ENCODE measurements at regions not wholly inside any gene's neighbourhood (a gene's known extent, or its start where the extent isn't known, plus 50 kb on each side); places are given as distances from the start of the nearest gene placed in this dataset.

- CTCF ChIA-PET: no interaction called here
- TF ChIP-seq BHLHE40 (IDR thresholded peaks at IDR 0.05; ENCODE audit: low read depth, low read length) (no peak), RCOR1 (IDR thresholded peaks at IDR 0.05; ENCODE audit: insufficient replicate concordance, low read length) (no peak), POLR2A (IDR thresholded peaks at IDR 0.05; ENCODE audit: low read depth, low read length) (no peak), CHD1 (IDR thresholded peaks at IDR 0.05; ENCODE audit: low read depth, low read length) (no peak), MAFK (IDR thresholded peaks at IDR 0.05; ENCODE audit: low read depth, low read length) (no peak), MXI1 (IDR thresholded peaks at IDR 0.05; ENCODE audit: borderline replicate concordance, low read depth, low read length) (no peak), CEBPB (IDR thresholded peaks at IDR 0.05; ENCODE audit: low read depth, low read length) (no peak), NFE2L2 (IDR thresholded peaks at IDR 0.05; ENCODE audit: low read depth, low read length) (no peak), RAD21 (IDR thresholded peaks at IDR 0.05; ENCODE audit: low read length) (no peak), RFX5 (IDR thresholded peaks at IDR 0.05; ENCODE audit: low read depth, low read length) (no peak), USF2 (IDR thresholded peaks at IDR 0.05; ENCODE audit: low read depth, low read length) (no peak), SMC3 (IDR thresholded peaks at IDR 0.05; ENCODE audit: low read depth, low read length) (no peak)
- TF ChIP-seq, protein P1, sequence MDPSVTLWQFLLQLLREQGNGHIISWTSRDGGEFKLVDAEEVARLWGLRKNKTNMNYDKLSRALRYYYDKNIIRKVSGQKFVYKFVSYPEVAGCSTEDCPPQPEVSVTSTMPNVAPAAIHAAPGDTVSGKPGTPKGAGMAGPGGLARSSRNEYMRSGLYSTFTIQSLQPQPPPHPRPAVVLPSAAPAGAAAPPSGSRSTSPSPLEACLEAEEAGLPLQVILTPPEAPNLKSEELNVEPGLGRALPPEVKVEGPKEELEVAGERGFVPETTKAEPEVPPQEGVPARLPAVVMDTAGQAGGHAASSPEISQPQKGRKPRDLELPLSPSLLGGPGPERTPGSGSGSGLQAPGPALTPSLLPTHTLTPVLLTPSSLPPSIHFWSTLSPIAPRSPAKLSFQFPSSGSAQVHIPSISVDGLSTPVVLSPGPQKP (IDR thresholded peaks at IDR 0.05; ENCODE audit: borderline replicate concordance, low read depth, low read length): no peak
- dilution Hi-C loops (cut with HindIII; ENCODE audit: low sequenced_read_pairs, unreplicated experiment): no loop called here
- Histone ChIP-seq H3K79me1 (ENCODE audit: low read depth in 1 of 2, low read length in 2 of 2) (no peaks in the 10 kb centered on the region), H2BK20ac (ENCODE audit: low read depth, low read length) (no peak overlapping the region), H3K4me3 (ENCODE audit: insufficient read depth, low read depth, low read length) (no peak overlapping the region), H3K27ac (ENCODE audit: insufficient read depth, low read length) (no peak overlapping the region), H4K8ac (ENCODE audit: low read depth in 2 of 2, low read length in 2 of 2) (no peak overlapping the region), H3K9me1 (ENCODE audit: insufficient read depth, low read length) (no peaks in the 10 kb centered on the region), H3K36me3 (ENCODE audit: control insufficient read depth, insufficient read depth, low read length) (no peaks in the 10 kb centered on the region), H2AFZ (replicated peaks; ENCODE audit: low read length, poor library complexity) (no peak overlapping the region), H2AK5ac (ENCODE audit: low read depth, low read length) (no peak overlapping the region), H3K14ac (replicated peaks; ENCODE audit: low read depth, low read length) (no peak overlapping the region), H4K20me1 (ENCODE audit: insufficient read depth, low read length) (no peaks in the 10 kb centered on the region), H3K27me3 (ENCODE audit: control insufficient read depth, insufficient read depth, low read length) (no peaks in the 10 kb centered on the region), H4K5ac (ENCODE audit: low read depth, low read length) (no peak overlapping the region), H3K18ac (ENCODE audit: low read depth, low read length) (no peak overlapping the region), H3K4me1 (ENCODE audit: control insufficient read depth, insufficient read depth, low read length) (no peaks in the 10 kb centered on the region), H3K9me3 (ENCODE audit: control insufficient read depth, insufficient read depth, low read length) (no peaks in the 10 kb centered on the region), H2BK5ac (ENCODE audit: low read depth, low read length, poor library complexity, severe bottlenecking) (no peak overlapping the region), H3K56ac (ENCODE audit: extremely low read depth, insufficient read depth, low read length) (no peak overlapping the region), H3K4me2 (ENCODE audit: low read depth, low read length) (no peak overlapping the region), H2BK120ac (ENCODE audit: low read depth, low read length) (no peak overlapping the region), H2AK9ac (replicated peaks; ENCODE audit: low read depth, low read length, poor library complexity) (no peak overlapping the region), H4K91ac (ENCODE audit: insufficient read depth, low read depth, low read length) (no peak overlapping the region), H3K23ac (ENCODE audit: low read depth, low read length) (no peak overlapping the region), H2BK15ac (ENCODE audit: low read depth, low read length) (no peak overlapping the region), H3K4ac (ENCODE audit: low read depth, low read length) (no peak overlapping the region), H3K9ac (ENCODE audit: low read depth, low read length) (no peak overlapping the region)
- no TSS peak for BruUV-seq (replicated peaks)
- in situ Hi-C loops (cut with MboI; ENCODE audit: low sequenced_read_pairs): no loop called here
- intact Hi-C loops (cut with micrococcal nuclease): no loop called here
- DNase-seq (no peak), ATAC-seq (ENCODE audit: low read depth) (no peak)
- POLR2A ChIA-PET (ENCODE audit: unreplicated experiment): no interaction called here
Observed at GRCh38 chr6:40054602-40055001, 120.3 kb upstream of the MOCS1 start.

Data from IMR-90 (cell line).